ENCODE measurements at regions not wholly inside any gene's neighbourhood (a gene's known extent, or its start where the extent isn't known, plus 50 kb on each side); places are given as distances from the start of the nearest gene placed in this dataset.
"Not testable (repeated sequence)": the region's sequence is repeated elsewhere in the genome, so short reads cannot be mapped to it uniquely, and the experiment has no call there.

- H3K4me1 ChIP-seq (ENCODE audit: low read depth); H3K9me3 ChIP-seq; DNase-seq; H3K36me3 ChIP-seq (ENCODE audit: low read depth); intact Hi-C loops (cut with DNase I, micrococcal nuclease); H3K4me3 ChIP-seq; ATAC-seq: not testable (repeated sequence)
These were observed 57.8 kb upstream of the RASSF3 start for GRCh38 chr12:64552510-64552909.

- H3K9me3 ChIP-seq; intact Hi-C loops (cut with DNase I, micrococcal nuclease); H3K36me3 ChIP-seq (ENCODE audit: low read depth); H3K4me3 ChIP-seq; DNase-seq; H3K4me1 ChIP-seq (ENCODE audit: low read depth); ATAC-seq: not testable (repeated sequence)
These were observed 56.6 kb upstream of the RASSF3 start for GRCh38 chr12:64553689-64554088.

GRCh38 chr12:64556231-64556630, 54.1 kb upstream of the RASSF3 start:
- no peak for TF ChIP-seq CTCF (IDR thresholded peaks at IDR 0.05)
- intact Hi-C loops (cut with DNase I, micrococcal nuclease), result no loop called here
- Histone ChIP-seq H3K36me3 (ENCODE audit: low read depth) (no peaks in the 10 kb centered on the region), H3K4me1 (ENCODE audit: low read depth) (no peaks in the 10 kb centered on the region), H3K4me3 (no peak overlapping the region), H3K9me3 (no peaks in the 10 kb centered on the region)
- DNase-seq (no peak), ATAC-seq (no peak)

GRCh38 chr12:64558754-64559153, 51.5 kb upstream of the RASSF3 start:
- DNase-seq (no peak), ATAC-seq (no peak)
- Histone ChIP-seq H3K9me3 (no peaks in the 10 kb centered on the region), H3K36me3 (ENCODE audit: low read depth) (no peaks in the 10 kb centered on the region), H3K4me3 (no peak overlapping the region), H3K4me1 (ENCODE audit: low read depth) (no peaks in the 10 kb centered on the region)
- intact Hi-C loops (cut with DNase I, micrococcal nuclease), result no loop called here
- no peak for TF ChIP-seq CTCF (IDR thresholded peaks at IDR 0.05)

- no peaks in the 10 kb centered on the region for H3K36me3 ChIP-seq (ENCODE audit: low read depth)
- DNase-seq (no peak), ATAC-seq (peak; percentile 38)
- no peak for TF ChIP-seq CTCF (IDR thresholded peaks at IDR 0.05)
- intact Hi-C loops (cut with DNase I, micrococcal nuclease), result no loop called here
- H3K4me1 ChIP-seq (ENCODE audit: low read depth), result no peaks in the 10 kb centered on the region
- no peaks in the 10 kb centered on the region for H3K9me3 ChIP-seq
- no peak overlapping the region for H3K4me3 ChIP-seq
These were observed 49.6 kb upstream of the RASSF3 start for GRCh38 chr12:64560396-64561301.

All from mucosa of descending colon (tissue), 3 donors.